ENCODE measurements at regions not wholly inside any gene's neighbourhood (a gene's known extent, or its start where the extent isn't known, plus 50 kb on each side); places are given as distances from the start of the nearest gene placed in this dataset.

- DNase-seq (ENCODE audit: low read depth, low spot score) (no peak), FAIRE-seq (no peak)
- H4K20me1 ChIP-seq (ENCODE audit: control insufficient read depth, extremely low read depth, insufficient read depth, low read length): no peaks in the 10 kb centered on the region
- no peak overlapping the region for H3K4me3 ChIP-seq (ENCODE audit: control insufficient read depth in 2 of 3, extremely low read depth in 1 of 3, insufficient read depth in 2 of 3, low read depth in 1 of 3, low read length in 3 of 3)
- no peak for TF ChIP-seq CTCF (optimal IDR thresholded peaks at IDR 0.05 in 1 of 3, IDR thresholded peaks at IDR 0.05 in 1 of 3, conservative IDR thresholded peaks at IDR 0.05 in 1 of 3; ENCODE audit: extremely low read depth in 1 of 3, insufficient read depth in 2 of 3, low read length in 3 of 3)
- no peak for TF ChIP-seq EZH2 (IDR thresholded peaks at IDR 0.05; ENCODE audit: low read length)
- H3K9ac ChIP-seq (ENCODE audit: control insufficient read depth, extremely low read depth, insufficient read depth, low read length): no peak overlapping the region
- dilution Hi-C loops (cut with MboI; ENCODE audit: extremely low pct_ligation_motif_present, low sequenced_read_pairs): no loop called here
- H3K9me3 ChIP-seq (ENCODE audit: control insufficient read depth, low read depth, low read length): no peaks in the 10 kb centered on the region
- no peak overlapping the region for H2AFZ ChIP-seq (ENCODE audit: control insufficient read depth, low read length)
- no peaks in the 10 kb centered on the region for H3K9me1 ChIP-seq (ENCODE audit: control insufficient read depth, extremely low read depth, insufficient read depth, low read length)
- H3K36me3 ChIP-seq (ENCODE audit: control insufficient read depth in 2 of 2, extremely low read depth in 1 of 2, insufficient read depth in 2 of 2, low read length in 2 of 2): no peaks in the 10 kb centered on the region
- H3K4me2 ChIP-seq (ENCODE audit: control insufficient read depth, extremely low read depth, insufficient read depth, low read depth, low read length): no peak overlapping the region
- H3K27ac ChIP-seq (ENCODE audit: control insufficient read depth, insufficient read depth, low read length): no peak overlapping the region
- peaks cover 3% of the 10 kb centered on the region for H3K4me1 ChIP-seq (ENCODE audit: control insufficient read depth, extremely low read depth, insufficient read depth, low read length)
- no peaks in the 10 kb centered on the region for H3K79me2 ChIP-seq (ENCODE audit: control insufficient read depth, insufficient read depth, low read length)
- H3K27me3 ChIP-seq (ENCODE audit: control insufficient read depth, extremely low read depth, insufficient read depth, low read length): peaks cover 4% of the 10 kb centered on the region
Measured at GRCh38 chr14:95413289-95414215, 93.8 kb upstream of the CLMN start.

- H3K36me3 ChIP-seq (ENCODE audit: control insufficient read depth in 2 of 2, extremely low read depth in 1 of 2, insufficient read depth in 2 of 2, low read length in 2 of 2): no peaks in the 10 kb centered on the region
- peaks cover 3% of the 10 kb centered on the region for H3K4me1 ChIP-seq (ENCODE audit: control insufficient read depth, extremely low read depth, insufficient read depth, low read length)
- H3K9ac ChIP-seq (ENCODE audit: control insufficient read depth, extremely low read depth, insufficient read depth, low read length): no peak overlapping the region
- FAIRE-seq (no peak), DNase-seq (ENCODE audit: low read depth, low spot score) (no peak)
- H3K79me2 ChIP-seq (ENCODE audit: control insufficient read depth, insufficient read depth, low read length): no peaks in the 10 kb centered on the region
- H3K27me3 ChIP-seq (ENCODE audit: control insufficient read depth, extremely low read depth, insufficient read depth, low read length): peaks cover 4% of the 10 kb centered on the region
- no peak overlapping the region for H2AFZ ChIP-seq (ENCODE audit: control insufficient read depth, low read length)
- TF ChIP-seq CTCF (optimal IDR thresholded peaks at IDR 0.05 in 1 of 3, IDR thresholded peaks at IDR 0.05 in 1 of 3, conservative IDR thresholded peaks at IDR 0.05 in 1 of 3; ENCODE audit: extremely low read depth in 1 of 3, insufficient read depth in 2 of 3, low read length in 3 of 3): no peak
- no peaks in the 10 kb centered on the region for H4K20me1 ChIP-seq (ENCODE audit: control insufficient read depth, extremely low read depth, insufficient read depth, low read length)
- dilution Hi-C loops (cut with MboI; ENCODE audit: extremely low pct_ligation_motif_present, low sequenced_read_pairs): no loop called here
- H3K4me3 ChIP-seq (ENCODE audit: control insufficient read depth in 2 of 3, extremely low read depth in 1 of 3, insufficient read depth in 2 of 3, low read depth in 1 of 3, low read length in 3 of 3): no peak overlapping the region
- H3K9me1 ChIP-seq (ENCODE audit: control insufficient read depth, extremely low read depth, insufficient read depth, low read length): no peaks in the 10 kb centered on the region
- H3K27ac ChIP-seq (ENCODE audit: control insufficient read depth, insufficient read depth, low read length): no peak overlapping the region
- H3K9me3 ChIP-seq (ENCODE audit: control insufficient read depth, low read depth, low read length): no peaks in the 10 kb centered on the region
- H3K4me2 ChIP-seq (ENCODE audit: control insufficient read depth, extremely low read depth, insufficient read depth, low read depth, low read length): no peak overlapping the region
Measured at GRCh38 chr14:95410838-95411237, 91.1 kb upstream of the CLMN start.

Data from keratinocyte (primary cell).